AG04449 (cell line): ENCODE measurements at regions not wholly inside any gene's neighbourhood (a gene's known extent, or its start where the extent isn't known, plus 50 kb on each side); places are given as distances from the start of the nearest gene placed in this dataset.

Experiments
- CTCF ChIA-PET: fragments of 350-600 bp; formaldehyde crosslinking; extraction: SDS; loops from one replicate; lab custom pipeline; 2021; ENCODE audit warnings: antibody characterized with exemption; lab: Yijun Ruan, JAX
- POLR2A ChIA-PET: fragments of 400-600, 350-600 bp; formaldehyde crosslinking; extraction: SDS; loops from one replicate; lab custom pipeline; 2020; ENCODE audit warnings: antibody characterized with exemption, inconsistent platforms; lab: Yijun Ruan, JAX
- DNase-seq: peaks from one replicate; pipeline ENCODE4 v3.0.0-alpha.2; 2010; ENCODE audit warnings: low read depth, low spot score
- H3K4me3 ChIP-seq: 2 replicates; pipeline ENCODE4 v1.5.1; 2011; ENCODE audit warnings: low read depth, mild to moderate bottlenecking, control low read depth, low read length
- CTCF ChIP-seq: IDR thresholded peaks from one replicate; pipeline ENCODE4 v1.5.1; 2011; ENCODE audit warnings: mild to moderate bottlenecking, moderate library complexity, low read length, control low read depth, inconsistent platforms; ENCODE audit not compliant: insufficient read depth; ENCODE audit errors: missing control alignments

DNA sequence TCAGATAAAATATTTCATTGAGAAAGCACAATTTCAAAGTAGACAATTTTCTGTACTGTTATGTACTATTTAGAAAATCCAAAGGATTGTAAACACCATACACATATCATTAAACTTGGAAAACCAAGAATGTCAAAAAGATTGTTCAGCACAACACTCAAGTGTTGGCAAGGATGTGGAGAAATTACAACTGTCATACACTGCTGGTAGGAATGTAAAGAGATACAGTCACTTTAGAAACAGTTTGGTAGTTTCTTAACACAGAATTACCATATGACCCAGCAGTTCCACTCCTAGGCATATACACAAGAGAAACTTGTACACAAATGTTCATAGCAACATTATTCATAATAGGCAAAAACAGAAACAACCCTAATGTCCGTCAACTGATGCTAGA, 71.2 kb downstream of the OR2K2 start:
- no peak overlapping the region for H3K4me3 ChIP-seq
- POLR2A ChIA-PET = no interaction called here
- no peak for DNase-seq
- CTCF ChIA-PET = no interaction called here
- no peak for TF ChIP-seq CTCF

DNA sequence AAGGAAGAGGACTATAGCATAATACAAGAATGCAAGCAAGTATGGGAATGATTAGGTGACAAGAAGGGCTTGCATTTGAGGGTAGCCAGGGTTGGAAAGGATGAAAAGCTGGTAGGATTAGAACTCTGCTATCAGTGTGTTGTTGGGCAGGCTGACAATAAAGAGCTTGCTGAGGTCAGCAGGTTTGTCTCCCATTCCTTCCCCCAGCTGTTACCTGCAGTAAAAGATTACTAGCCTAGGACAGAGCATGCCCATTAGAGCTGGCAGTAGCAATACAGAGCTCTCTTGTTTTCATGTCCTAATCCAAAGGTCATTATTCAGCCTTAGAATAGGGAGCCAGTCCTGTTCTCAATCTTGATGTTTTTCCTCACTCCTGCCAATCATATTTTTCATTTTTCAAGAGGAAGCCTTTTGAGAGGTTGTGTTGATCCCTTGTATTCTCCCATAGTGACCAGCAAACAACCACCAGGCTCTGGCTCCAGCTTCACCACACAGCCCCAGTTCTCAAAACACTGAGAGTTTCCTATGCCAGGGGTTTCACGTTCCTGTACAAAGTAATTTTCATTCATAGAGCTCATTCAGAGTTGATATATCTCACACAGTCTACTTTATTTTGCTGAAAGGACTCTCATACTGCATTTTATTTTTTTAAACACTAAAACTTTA, 71.7 kb downstream of the OR2K2 start:
- TF ChIP-seq CTCF = no peak
- no peak overlapping the region for H3K4me3 ChIP-seq
- ChIA-PET CTCF (no interaction called here), POLR2A (no interaction called here)
- DNase-seq = no peak

GRCh38 chr9:111253742-111254437, 76.1 kb downstream of the OR2K2 start:
- no peak for TF ChIP-seq CTCF
- DNase-seq = no peak
- ChIA-PET CTCF (no interaction called here), POLR2A (no interaction called here)
- H3K4me3 ChIP-seq = no peak overlapping the region

DNA sequence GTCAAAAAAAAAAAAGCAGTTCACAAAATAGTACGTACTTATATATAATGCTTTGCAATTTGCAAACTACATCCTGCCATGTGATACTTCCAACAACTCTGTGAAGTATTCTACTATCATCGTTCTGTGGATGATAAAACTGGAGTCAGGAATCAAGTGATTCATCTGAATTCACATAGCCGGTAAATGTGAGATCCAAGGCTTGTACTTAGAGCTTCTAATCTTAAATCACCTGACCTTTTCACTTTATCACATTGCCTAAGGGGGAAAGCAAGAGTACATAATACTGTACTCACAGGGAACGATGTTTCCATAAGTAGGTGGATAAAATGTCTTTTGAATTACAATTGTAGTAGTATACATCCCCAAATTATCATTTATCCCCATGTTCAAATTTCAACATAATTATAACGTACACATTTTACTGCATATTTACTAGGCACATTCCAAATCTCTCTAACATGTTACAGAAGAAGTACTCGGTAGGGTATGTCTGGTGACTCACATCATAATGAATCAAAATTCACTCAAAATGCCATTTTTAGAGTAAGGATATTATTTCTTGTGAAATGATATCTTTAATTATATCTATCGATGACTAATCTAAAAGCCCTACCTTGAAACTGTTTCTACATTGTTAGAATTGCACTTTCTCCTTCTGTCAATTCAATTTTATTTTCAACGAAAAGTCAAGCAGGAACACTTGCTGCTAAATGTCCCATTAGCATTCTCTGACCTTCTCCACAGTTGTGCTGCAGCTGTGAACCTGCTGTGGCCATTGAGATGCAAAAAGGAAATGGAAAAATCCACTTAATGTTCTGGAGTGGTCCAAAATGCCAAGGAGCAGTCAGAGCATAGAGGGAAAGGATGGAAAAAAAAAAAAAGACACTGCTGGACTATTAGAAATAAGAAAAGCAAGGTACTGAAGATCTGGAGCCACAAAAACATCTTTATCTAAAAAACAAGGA, 78.9 kb downstream of the OR2K2 start:
- DNase-seq = no peak
- ChIA-PET POLR2A (no interaction called here), CTCF (no interaction called here)
- no peak overlapping the region for H3K4me3 ChIP-seq
- no peak for TF ChIP-seq CTCF

DNA sequence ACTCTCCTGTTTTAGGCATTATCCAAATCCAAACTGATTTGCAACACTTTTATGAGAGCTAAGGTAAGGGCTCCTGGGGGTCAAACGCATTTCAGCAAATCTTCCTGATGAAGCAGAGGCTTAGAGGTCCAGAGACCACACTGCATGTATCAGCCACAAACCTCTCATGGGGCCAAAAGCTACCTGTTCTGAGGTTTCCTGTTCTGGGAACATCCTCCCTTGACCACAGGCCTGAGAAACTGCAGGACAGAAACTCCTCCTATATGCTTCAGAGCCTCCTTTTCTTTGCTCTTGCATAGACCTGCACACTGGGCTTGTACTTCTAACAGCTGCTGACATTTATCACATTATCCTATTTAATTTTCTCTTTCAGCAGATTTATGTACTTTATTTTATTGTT, 92.6 kb downstream of the OR2K2 start:
- no peak for DNase-seq
- ChIA-PET CTCF (no interaction called here), POLR2A (no interaction called here)
- TF ChIP-seq CTCF = no peak
- no peak overlapping the region for H3K4me3 ChIP-seq

DNA sequence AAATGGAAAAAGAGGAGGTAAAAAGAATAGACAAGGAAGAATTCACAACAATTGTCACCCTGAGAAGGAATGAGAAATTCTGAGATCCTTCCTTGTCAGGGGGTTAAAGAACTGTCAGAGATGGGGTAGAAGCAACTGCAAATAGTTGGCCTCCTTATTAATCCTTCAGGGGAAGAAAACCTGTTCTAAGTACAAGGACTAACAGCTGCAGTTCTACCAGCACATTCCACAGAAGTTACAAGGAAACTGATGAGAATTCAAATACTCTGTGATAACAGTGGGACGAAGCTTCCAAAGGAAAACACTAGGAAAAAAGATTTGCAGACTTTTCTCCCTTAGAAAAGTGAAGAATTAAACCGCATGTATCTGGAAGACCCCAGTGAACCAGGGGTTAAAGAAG, 93.7 kb downstream of the OR2K2 start:
- no peak for DNase-seq
- POLR2A ChIA-PET = no interaction called here
- CTCF ChIA-PET = no interaction called here
- H3K4me3 ChIP-seq = no peak overlapping the region
- no peak for TF ChIP-seq CTCF
